Keratinocyte (primary cell): ENCODE measurements at regions not wholly inside any gene's neighbourhood (a gene's known extent, or its start where the extent isn't known, plus 50 kb on each side); places are given as distances from the start of the nearest gene placed in this dataset.

Source experiments
- CTCF ChIP-seq, 3 experiments: IDR thresholded peaks in 1 of 3; conservative IDR thresholded peaks in 1 of 3; optimal IDR thresholded peaks in 1 of 3; 2 replicates in 2 of 3; 3 replicates in 1 of 3; pipeline versions ENCODE3 to v1.5.1; 2011; ENCODE audit warnings: low read length in 3 of 3, mild to moderate bottlenecking in 3 of 3, moderate library complexity in 2 of 3, control low read depth in 1 of 3, inconsistent platforms in 1 of 3; ENCODE audit not compliant: insufficient read depth in 2 of 3; ENCODE audit errors: extremely low read depth in 1 of 3
- EZH2 ChIP-seq: IDR thresholded peaks from one replicate; pipeline ENCODE4 v1.6.1; 2012; ENCODE audit warnings: inconsistent platforms, mild to moderate bottlenecking, low read length, moderate library complexity

- TF ChIP-seq CTCF (optimal IDR thresholded peaks at IDR 0.05 in 1 of 3, IDR thresholded peaks at IDR 0.05 in 1 of 3, conservative IDR thresholded peaks at IDR 0.05 in 1 of 3; ENCODE audit: extremely low read depth in 1 of 3, insufficient read depth in 2 of 3, low read length in 3 of 3) = no peak
- TF ChIP-seq EZH2 = no peak
Observed at GRCh38 chr9:104388071-104388470, 116.0 kb upstream of the OR13F1 start.
